HG03460 (cell line): ENCODE measurements at regions not wholly inside any gene's neighbourhood (a gene's known extent, or its start where the extent isn't known, plus 50 kb on each side); places are given as distances from the start of the nearest gene placed in this dataset.

Source experiments
- ATAC-seq: cut with Tn5 transposase; IDR thresholded peaks from one replicate; pipeline ENCODE4 v1.9.1; 2021; ENCODE audit not compliant: unreplicated experiment

DNA sequence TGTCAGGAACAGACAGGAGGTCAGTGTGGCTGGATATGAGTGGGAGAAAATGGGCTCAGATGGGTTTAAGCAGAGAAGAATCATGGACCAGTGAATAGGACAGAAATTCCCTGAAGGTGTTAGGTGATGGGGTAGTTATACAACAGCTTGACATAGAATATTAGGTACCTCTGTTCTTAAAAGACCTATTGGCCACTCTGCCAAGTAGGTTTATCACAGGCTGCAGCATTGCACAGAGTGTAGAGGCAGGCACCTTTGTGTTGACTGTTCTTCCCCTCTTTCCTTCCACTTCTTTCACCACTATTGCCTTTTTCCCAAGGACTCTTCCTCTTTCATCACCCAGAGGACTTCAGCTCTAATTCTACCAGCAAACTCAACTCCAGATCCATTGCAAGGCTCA, 274.4 kb downstream of the CDCA7 start:
- ATAC-seq = no peak

DNA sequence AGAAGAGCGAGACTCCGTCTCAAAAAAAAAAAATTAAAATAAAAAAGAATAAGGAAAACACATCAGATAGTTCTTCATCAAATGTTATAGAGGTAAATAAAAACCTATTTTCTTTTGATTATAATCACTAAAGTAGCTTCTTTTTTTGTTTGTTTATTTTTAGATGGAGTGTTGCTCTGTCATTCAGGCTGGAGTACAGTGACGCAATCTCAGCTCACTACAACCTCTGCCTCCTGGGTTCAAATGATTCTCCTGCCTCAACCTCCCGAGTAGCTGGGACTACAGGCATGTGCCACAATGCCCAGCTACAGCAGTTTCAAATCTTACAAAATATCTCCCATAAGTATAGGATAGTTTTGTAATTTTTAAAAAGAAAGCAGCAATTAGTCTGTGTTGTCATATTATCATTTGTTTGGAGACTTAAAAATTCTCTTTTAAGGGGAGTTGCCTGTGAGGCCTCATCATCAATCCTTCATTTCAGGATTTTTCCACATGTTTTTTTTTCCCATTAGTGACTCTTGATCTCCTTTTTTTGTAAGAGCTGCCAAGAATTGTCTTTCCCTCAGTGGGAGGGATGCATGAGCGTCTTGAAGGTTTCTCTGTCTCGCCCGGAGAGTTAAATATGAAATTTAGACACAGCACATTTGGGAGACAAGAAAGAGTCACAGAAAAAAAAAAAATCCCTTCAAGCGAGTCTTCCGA, 275.9 kb downstream of the CDCA7 start:
- no peak for ATAC-seq

DNA sequence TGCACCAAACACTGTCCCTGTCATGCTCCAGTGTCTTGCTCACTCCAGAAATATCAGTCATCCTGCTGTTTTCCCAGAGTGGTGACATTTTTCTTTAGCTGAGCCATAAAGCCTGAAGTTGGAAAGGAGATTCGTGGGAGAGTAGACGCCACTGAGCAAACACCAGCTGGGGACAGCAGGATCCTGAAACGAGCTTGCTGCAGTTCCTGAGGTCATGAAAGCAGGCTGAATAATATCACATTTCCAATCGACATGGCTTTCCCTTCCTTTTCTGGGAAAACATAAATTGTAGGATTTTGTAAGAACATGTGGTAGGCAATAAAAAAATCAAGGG, 276.4 kb downstream of the CDCA7 start:
- ATAC-seq = no peak

DNA sequence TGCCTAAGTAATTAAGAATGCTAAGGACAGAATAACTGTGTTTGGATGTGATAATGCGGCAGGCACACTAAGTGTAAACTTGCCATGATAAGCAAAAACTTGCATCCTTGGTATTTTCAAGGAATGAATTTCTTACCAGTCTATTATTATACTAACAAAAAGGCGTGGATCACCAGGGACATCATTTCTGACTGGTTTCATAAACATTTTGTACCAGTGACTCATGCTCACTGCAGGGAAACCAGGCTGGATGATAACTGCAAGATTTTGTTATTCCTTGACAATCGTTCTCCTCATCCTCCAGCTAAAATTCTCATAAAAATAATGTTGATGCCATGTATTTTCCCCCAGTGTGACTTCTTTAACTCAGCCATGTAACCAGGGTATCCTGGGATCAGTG, 289.5 kb downstream of the CDCA7 start:
- ATAC-seq = no peak

DNA sequence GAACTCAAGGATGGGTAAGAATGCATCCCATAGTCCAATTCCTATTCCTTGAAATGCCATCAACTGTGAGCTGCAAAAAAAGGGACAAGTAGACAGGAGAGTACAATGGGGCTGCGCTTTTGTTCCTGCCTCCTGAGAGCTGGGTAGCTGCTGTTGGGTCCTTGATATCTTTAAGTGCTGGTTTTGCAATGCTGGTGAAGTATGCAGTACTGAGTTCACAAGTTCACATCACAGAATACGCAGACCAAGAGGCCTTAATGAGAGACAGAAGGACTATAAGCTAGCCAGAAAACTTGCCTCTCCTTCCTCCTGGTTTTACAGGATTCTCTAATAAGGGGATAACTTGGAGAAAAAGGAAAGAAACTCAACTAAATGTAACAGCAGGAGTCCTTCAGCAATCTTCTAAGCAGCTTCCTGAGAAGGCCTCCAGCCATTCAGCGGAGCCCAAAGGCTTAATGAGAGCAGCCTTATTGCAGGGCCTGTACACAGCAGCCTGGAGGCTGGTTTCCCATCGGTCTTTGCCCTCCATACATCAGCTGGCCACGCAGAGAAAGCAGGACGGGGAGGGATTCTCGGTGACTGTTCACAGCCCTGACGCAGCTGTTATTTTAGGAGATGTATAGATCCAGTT, 293.1 kb downstream of the CDCA7 start:
- ATAC-seq = no peak

DNA sequence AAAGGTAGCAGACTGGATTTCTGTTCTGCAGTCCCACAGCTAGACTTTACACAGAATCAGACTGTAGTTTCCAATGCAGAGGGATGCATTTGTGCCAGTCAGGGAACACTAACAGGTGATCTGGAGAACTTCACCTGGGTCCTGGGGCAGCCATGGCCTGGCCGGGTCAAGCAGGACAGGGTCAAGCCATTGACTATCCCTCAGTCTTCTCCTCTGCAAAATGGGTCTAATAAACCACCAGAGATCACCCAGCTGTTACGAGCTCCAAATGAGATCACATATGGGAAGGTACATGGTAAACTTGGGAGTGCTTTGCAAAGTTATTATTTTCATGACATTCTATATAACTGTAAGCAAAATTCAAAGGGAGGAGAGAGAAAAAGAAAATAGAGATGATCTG, 294.1 kb downstream of the CDCA7 start:
- no peak for ATAC-seq

DNA sequence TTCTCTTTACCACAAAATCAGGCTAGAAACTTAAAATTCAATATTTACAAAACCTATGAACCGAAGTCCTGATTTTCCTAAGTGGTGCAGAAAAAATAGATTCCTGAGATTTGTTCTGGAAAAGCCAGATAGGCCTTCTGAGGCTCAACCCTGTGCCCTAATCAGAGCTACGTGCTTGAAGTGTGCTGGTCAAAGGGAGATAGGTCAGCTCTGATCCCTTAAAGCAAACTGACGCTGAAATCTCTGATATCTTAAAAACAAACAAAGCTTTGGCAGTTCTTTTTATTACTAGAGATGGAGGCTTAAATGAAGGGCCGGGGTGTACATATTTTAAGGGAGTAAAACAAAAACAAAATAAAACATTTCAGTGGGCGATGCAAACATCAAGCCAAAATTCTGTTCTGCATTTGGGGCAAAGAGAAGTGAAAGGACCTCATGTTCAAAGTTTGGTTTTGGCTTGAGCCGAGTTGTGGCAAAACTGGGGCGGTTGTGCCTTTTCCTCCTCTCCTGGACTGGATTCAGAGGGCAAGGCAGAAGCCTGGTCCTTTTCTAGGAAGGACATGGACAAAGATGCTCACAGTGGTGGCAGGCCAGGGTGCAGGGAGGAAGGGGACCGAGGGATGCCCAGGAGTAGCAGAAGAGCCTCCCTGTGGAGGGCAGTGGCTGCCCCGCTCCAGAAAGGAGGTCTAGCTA, 295.0 kb downstream of the CDCA7 start:
- no peak for ATAC-seq

DNA sequence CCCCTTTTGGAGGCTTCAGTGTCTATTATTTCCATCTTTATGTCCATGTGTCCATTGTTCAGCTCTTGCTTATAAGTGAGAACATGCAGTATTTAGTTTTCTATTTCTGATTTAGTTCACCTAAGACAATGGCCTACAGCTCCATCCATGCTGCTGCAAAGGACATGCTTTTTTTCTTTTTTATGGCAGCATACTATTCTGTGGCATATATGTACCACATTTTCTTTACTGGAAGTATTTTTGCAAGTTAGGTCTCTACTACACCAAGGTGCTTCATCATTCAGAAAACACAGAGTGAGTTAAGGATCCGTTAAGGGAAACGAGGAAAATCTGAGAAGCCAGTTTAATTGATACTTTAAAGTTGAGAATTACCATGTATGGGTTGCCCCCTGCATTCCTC, 297.2 kb downstream of the CDCA7 start:
- ATAC-seq = no peak

DNA sequence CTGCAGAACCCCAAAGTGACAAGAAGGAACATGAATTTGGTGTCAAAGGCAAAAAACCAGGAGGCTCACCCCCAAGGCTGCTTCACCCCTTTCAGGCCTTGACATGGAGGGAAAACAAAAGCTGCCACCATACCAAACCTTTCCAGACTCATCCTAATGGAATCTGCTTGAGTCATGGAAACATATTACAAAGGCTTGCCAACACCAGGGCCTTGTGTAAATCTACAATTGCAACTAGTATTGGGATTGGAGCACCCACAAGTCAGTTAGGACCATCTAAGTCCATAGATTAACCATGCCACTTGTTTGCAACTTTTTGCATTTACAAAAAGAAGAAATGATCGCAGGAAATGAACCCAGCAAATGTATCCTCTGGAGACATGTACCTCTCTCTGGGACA, 297.6 kb downstream of the CDCA7 start:
- ATAC-seq = no peak

DNA sequence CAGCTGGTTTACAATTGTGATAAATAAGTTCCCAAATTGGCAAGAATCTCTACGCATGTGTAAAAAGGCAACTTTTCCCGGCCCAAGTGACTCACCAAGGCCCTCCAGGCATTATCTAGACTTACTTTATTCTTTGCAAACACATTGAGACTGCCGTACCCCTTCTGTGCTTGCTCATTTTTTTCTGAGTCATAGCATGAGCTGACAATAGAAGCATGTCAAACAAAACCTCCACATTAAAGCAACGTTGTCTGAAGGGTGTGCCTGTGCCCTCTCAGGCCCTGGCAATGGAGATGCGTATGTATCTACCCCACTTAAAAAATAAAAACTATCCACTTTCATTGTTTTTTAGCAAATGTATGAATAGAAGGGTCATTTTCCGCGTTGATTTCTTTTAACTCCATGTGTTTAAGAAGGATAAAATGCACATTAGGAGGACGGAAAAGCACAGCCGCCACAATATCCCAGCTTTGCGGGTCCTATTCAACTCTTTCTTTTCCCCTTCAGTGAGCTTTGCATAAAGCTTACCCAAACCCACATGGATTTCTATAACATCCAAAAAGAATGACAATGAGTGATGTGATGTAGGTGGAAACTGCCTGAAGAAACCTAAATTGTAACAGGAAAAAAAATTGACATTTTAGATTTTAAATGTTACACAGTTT, 298.2 kb downstream of the CDCA7 start:
- no peak for ATAC-seq

DNA sequence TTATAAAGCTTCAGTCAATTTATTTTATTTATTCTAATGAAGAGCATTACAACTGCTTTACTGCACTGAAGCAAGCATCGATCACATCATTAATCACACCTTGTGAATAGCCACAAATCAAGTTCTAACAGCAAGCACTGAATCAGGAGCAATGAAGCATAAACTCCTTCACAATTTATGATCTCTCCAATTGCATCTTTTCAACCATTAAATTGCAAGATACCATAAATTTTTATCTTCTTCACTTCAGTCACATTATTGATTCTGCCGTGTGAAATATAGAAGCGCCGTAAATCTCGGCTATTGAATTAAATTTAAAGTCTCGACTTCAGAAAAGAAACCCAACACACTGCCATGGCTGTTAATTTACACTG, 298.7 kb downstream of the CDCA7 start:
- no peak for ATAC-seq

DNA sequence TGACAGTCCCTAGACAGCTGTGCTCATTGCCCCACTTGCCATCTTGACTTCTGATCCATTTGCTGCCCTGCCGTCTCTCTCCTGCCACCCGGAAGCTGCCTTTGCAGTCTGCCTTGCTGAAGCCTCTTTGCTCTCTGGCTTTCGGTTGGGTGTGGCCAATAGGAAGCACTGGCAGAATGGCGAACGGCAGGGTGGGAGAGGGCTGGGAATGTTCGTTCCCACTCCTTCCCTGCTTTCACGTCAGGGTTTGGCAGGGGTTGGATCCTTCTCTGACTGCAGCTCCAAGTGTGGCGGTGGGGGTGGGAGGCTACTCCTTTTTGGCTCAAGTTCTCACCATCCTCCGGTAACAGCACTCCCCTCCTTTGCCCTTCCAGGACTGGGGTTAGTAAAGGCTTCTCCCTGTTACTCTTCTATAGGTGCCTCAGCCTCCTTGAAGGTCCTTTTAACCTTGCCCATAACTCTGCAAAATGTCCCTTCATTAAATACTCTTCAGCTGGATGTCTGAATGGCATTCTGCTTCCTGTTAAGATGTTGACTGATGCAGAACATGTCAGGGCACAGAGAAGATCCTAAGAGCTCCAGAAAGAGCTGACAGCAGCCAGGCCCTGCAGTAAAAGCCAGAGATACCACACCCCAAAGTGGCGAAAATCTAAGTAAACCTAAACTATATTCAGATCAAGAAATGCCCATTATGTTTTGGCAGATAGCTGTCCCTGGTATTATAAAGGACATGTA, 299.7 kb downstream of the CDCA7 start:
- ATAC-seq = no peak

DNA sequence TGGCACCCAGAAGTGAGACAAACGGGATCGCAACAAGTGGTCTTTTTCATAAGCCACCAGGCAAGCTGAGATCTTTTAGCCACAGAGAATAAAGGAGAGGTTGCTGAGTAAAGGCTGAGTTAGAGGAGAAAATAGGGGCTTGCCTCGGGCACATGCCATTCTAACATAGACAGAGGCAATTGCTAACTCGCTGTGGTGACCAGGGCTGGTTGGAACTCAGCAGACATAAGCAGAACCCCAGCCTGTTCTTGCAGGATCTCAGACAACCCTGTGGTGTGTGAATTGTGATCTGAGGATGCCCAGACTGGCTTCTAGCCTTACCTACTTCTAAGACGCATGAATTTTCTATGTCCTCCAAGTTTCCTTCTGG, 300.2 kb downstream of the CDCA7 start:
- ATAC-seq = no peak

DNA sequence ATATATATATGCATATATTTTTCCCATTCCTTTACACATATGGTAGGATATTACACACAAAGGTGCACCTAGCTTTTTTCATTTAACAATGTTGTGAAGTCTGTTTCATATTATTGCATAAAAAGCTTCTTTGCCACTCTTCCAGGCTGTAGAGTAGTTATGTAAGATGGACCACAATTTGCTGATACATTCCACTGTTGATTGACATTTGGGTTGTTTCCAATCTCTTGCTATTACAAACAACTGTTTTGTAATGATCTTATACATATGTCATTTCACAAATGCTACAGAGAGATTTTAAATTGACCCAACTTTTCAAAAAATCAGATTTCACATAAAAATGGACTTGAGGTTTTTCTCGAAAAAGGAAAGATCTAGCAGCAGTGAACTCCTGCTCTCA, 301.4 kb downstream of the CDCA7 start:
- ATAC-seq = no peak

DNA sequence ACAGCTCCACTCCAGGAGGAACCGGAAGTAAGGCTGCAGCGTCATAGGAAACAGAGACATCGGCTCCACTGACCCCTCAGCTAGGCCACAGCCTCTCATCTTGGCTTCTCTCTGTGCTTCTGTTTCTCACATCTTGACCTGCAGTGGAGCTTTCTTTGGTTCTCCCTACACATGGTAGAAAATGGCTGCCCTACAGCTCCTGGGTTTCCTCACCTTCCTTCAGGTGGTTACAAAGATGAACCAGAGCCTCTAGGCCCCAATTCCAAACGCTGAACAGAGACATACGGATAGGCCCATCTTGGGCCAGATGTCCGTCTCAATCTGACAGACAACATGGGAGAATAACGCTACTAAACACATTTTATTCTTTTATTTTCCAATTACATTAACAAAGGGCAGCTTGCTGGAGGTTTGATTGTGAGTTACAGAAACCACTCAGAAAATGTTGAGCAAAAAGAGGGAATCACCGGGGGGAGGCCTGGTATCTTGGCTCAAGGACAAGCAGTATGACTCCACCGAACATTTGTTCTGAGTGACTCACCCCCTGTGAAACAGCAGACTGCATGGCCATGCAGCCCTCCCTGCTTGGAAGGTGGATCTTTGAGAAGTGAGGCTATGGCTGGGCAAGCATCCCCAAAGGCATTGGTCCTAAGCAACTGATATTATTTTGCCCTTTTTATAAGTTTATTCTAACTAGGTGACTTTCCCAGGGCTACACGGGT, 303.5 kb downstream of the CDCA7 start:
- ATAC-seq = no peak

DNA sequence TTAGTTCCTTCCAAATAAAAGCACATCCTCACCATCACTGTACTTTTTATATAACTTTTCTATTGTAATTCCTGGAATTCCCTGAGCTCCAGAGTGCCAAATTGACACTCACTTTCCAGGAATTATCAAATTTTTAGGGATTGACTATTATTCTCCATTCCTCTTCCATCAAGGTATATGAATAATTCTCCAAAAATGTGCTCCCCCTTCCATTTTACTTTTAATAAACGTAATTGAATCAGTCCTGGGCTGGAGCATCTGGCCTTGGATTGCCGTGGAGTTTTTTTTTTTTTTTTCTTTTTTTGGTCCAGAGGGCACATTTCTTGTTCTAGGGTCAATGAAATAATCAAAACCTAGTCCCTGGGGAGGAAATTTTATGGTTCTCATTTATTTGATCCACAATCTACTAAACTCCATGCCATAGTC, 304.3 kb downstream of the CDCA7 start:
- no peak for ATAC-seq

DNA sequence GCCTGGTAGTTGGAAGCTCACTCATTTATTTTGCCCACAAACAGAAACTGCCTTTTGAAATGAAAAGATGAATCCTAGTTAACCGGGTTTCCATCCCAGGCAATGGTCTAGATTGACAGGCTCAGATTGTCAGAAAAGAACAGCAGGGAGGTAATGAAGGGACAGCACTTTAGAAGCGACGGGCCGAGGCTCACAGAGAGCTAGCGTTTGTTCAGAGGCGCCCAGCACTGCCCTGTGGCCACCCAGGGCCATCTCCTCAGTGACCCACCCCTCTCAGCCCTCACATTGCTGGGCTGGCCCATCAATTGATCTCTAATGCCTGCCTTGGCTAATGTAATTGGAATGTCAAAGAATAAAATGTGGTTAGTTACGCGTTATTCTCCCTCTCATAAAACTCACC, 304.8 kb downstream of the CDCA7 start:
- no peak for ATAC-seq

DNA sequence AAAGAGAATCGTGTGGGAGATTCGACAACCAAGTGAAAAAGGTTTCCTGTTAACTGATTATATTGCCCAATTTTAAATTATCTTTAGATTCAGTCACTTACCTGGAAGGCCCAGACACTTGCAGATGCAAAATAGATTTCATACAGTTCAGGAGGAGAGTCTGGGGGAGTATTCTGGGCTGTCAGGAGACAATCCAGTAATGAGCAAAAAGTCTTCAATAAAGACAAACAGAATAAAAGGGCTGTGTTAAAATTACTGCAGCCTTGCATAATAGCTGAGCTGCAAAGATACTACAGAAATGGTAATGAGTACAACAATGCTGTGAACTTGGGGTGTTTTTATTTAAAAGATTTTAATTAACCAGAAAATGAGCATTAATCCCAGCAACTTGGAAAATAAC, 303.6 kb downstream of the SP3 start:
- ATAC-seq = no peak

DNA sequence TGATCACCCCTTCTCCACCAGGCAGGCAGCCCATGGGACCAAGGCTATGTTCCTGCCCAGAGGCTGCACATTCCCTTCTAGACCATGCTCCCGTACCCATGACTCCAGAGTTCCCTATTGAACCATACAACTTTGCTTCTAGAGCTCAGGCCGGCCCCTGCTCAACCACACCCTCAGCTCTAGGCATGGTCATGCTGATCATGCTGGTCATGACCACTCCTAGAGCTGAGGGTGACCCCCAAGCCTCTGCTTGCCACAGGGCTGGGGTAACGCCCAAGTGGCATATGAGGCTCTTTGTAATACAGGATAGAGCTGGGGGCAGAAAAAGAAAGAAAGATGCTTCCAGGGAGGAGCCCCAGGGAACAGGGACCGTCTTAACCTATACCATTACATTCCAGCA, 301.8 kb downstream of the SP3 start:
- no peak for ATAC-seq

DNA sequence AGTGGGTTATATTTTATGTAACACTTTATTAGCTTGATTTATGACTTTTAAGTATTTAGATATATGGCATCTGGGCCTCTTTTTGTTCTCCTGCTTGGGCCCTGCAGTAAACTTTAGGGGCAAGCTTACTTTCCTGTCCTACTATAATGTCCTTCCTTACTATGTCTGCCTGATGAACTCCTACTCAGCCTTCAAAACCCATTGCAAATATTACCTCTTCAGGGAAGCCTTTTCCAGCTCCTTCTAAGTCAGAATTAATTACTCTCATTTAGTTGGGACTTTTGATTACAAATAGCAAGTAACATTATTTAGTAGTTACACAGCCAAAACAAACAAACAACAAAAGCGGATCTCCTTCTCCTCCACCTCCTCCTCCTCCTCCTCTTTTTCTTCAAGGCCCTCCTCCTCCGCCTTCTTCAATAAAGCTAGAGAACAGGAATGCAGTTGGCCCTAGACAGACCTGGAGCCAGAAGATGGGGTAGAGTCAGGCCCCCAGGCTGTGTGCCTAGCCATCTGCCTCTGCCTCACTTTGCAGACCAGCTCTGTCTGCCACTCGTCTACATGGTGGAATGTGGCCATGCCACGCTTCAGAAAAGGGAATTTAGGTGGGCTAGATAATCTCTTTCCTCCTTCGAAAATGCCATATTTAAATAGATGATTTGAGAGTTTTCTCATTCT, 301.2 kb downstream of the SP3 start:
- ATAC-seq = no peak
